RWPE2 (cell line): ENCODE measurements at regions not wholly inside any gene's neighbourhood (a gene's known extent, or its start where the extent isn't known, plus 50 kb on each side); places are given as distances from the start of the nearest gene placed in this dataset.

Experiments used
- ATAC-seq: fragments of 200-7000 bp; cut with Tn5 transposase; 3 replicates; pipeline ENCODE4 v1.9.1; 2021; ENCODE audit warnings: low read depth
- DNase-seq: peaks from one replicate; pipeline ENCODE4 v3.0.0-alpha.2; 2020; ENCODE audit warnings: low spot score
- H3K27ac ChIP-seq: fragments of 450-650 bp; 2 replicates; pipeline ENCODE4 v1.5.1; 2017; ENCODE audit warnings: mild to moderate bottlenecking; ENCODE audit not compliant: poor library complexity, severe bottlenecking
- H3K27me3 ChIP-seq: fragments of 250-450 bp; sonication (Bioruptor Pico); 2 replicates; pipeline ENCODE4 v1.5.1; 2021; ENCODE audit warnings: mild to moderate bottlenecking, moderate library complexity; ENCODE audit not compliant: insufficient read depth, poor library complexity, severe bottlenecking
- H3K36me3 ChIP-seq: fragments of 250-450 bp; sonication (Bioruptor Pico); 2 replicates; pipeline ENCODE4 v1.5.1; 2020; ENCODE audit warnings: low read depth, mild to moderate bottlenecking, moderate library complexity
- H3K4me1 ChIP-seq: fragments of 250-450 bp; sonication (Bioruptor Pico); 2 replicates; pipeline ENCODE4 v1.5.1; 2021; ENCODE audit warnings: mild to moderate bottlenecking, moderate library complexity; ENCODE audit not compliant: insufficient read depth, poor library complexity, severe bottlenecking
- H3K4me3 ChIP-seq: fragments of 250-450 bp; sonication (Bioruptor Pico); 2 replicates; pipeline ENCODE4 v1.5.1; 2021; ENCODE audit warnings: mild to moderate bottlenecking, moderate library complexity; ENCODE audit not compliant: severe bottlenecking
- H3K9me3 ChIP-seq: fragments of 250-450 bp; sonication (Bioruptor Pico); 2 replicates; pipeline ENCODE4 v1.5.1; 2021; ENCODE audit warnings: mild to moderate bottlenecking, moderate library complexity; ENCODE audit not compliant: severe bottlenecking
- CTCF ChIP-seq: fragments of 450-650 bp; IDR thresholded peaks from one replicate; pipeline ENCODE4 v1.5.1; 2017; ENCODE audit warnings: mild to moderate bottlenecking, moderate library complexity; ENCODE audit not compliant: poor library complexity, severe bottlenecking

GRCh38 chr1:218693599-218693998, 348.5 kb downstream of the TGFB2 start:
- Histone ChIP-seq H3K9me3 (no peaks in the 10 kb centered on the region), H3K4me3 (no peak overlapping the region), H3K4me1 (no peaks in the 10 kb centered on the region), H3K36me3 (no peaks in the 10 kb centered on the region), H3K27ac (no peak overlapping the region), H3K27me3 (no peaks in the 10 kb centered on the region)
- no peak for ATAC-seq
- no peak for DNase-seq
- TF ChIP-seq CTCF, result no peak

- H3K27ac ChIP-seq, result no peak overlapping the region
- ATAC-seq, result no peak
- no peaks in the 10 kb centered on the region for H3K9me3 ChIP-seq
- no peak for DNase-seq
- H3K36me3 ChIP-seq, result no peaks in the 10 kb centered on the region
- H3K27me3 ChIP-seq, result no peaks in the 10 kb centered on the region
- H3K4me3 ChIP-seq, result no peak overlapping the region
- no peak for TF ChIP-seq CTCF
- no peaks in the 10 kb centered on the region for H3K4me1 ChIP-seq
Measured at GRCh38 chr1:218694085-218694484, 348.9 kb downstream of the TGFB2 start.

GRCh38 chr1:218694636-218695035, 349.5 kb downstream of the TGFB2 start:
- Histone ChIP-seq H3K27me3 (no peaks in the 10 kb centered on the region), H3K27ac (no peak overlapping the region)
- no peak for TF ChIP-seq CTCF

GRCh38 chr1:218695525-218695924, 350.4 kb downstream of the TGFB2 start:
- Histone ChIP-seq H3K4me3 (no peak overlapping the region), H3K4me1 (no peaks in the 10 kb centered on the region)
- TF ChIP-seq CTCF, result no peak

More at GRCh38 chr1:218694636-218695035, 349.5 kb downstream of the TGFB2 start:
- DNase-seq (no peak), ATAC-seq (no peak)
- Histone ChIP-seq H3K4me1 (no peaks in the 10 kb centered on the region), H3K36me3 (no peaks in the 10 kb centered on the region), H3K4me3 (no peak overlapping the region), H3K9me3 (no peaks in the 10 kb centered on the region)

GRCh38 chr1:218698141-218698540, 353.0 kb downstream of the TGFB2 start:
- TF ChIP-seq CTCF, result no peak
- no peaks in the 10 kb centered on the region for H3K9me3 ChIP-seq
- H3K4me1 ChIP-seq, result no peaks in the 10 kb centered on the region
- no peak overlapping the region for H3K27ac ChIP-seq
- no peaks in the 10 kb centered on the region for H3K36me3 ChIP-seq
- no peaks in the 10 kb centered on the region for H3K27me3 ChIP-seq
- no peak overlapping the region for H3K4me3 ChIP-seq
- no peak for DNase-seq
- ATAC-seq, result no peak

More at GRCh38 chr1:218695525-218695924, 350.4 kb downstream of the TGFB2 start:
- Histone ChIP-seq H3K27ac (no peak overlapping the region), H3K9me3 (no peaks in the 10 kb centered on the region), H3K27me3 (no peaks in the 10 kb centered on the region), H3K36me3 (no peaks in the 10 kb centered on the region)
- ATAC-seq, result no peak
- DNase-seq, result no peak
